ENCODE measurements at regions not wholly inside any gene's neighbourhood (a gene's known extent, or its start where the extent isn't known, plus 50 kb on each side); places are given as distances from the start of the nearest gene placed in this dataset.

- no peak for DNase-seq
Measured at GRCh38 chr3:178042376-178042775, 493.9 kb upstream of the KCNMB2 start.

- no peak for DNase-seq
Measured at GRCh38 chr3:178043084-178043483, 493.2 kb upstream of the KCNMB2 start.

GRCh38 chr3:178044320-178044719, 491.9 kb upstream of the KCNMB2 start:
- DNase-seq, result no peak

GRCh38 chr3:178047496-178047895, 488.7 kb upstream of the KCNMB2 start:
- DNase-seq, result no peak

- DNase-seq, result no peak
Measured at GRCh38 chr3:178048768-178049167, 487.5 kb upstream of the KCNMB2 start.

GRCh38 chr3:178054471-178054870, 481.8 kb upstream of the KCNMB2 start:
- no peak for DNase-seq

- no peak for DNase-seq
Measured at GRCh38 chr3:178055939-178056338, 480.3 kb upstream of the KCNMB2 start.

GRCh38 chr3:178056868-178057267, 479.4 kb upstream of the KCNMB2 start:
- no peak for DNase-seq

GRCh38 chr3:178058629-178059028, 477.6 kb upstream of the KCNMB2 start:
- DNase-seq, result no peak

- no peak for DNase-seq
Measured at GRCh38 chr3:178059119-178059518, 477.1 kb upstream of the KCNMB2 start.

GRCh38 chr3:178059836-178060235, 476.4 kb upstream of the KCNMB2 start:
- no peak for DNase-seq

- DNase-seq, result no peak
Measured at GRCh38 chr3:178060407-178060806, 475.8 kb upstream of the KCNMB2 start.

GRCh38 chr3:178062126-178062525, 474.1 kb upstream of the KCNMB2 start:
- no peak for DNase-seq

- no peak for DNase-seq
Measured at GRCh38 chr3:178063461-178063860, 472.8 kb upstream of the KCNMB2 start.

- DNase-seq, result no peak
Measured at GRCh38 chr3:178067721-178068120, 468.5 kb upstream of the KCNMB2 start.

- DNase-seq, result no peak
Measured at GRCh38 chr3:178072391-178073305, 463.6 kb upstream of the KCNMB2 start.

GRCh38 chr3:178073366-178073765, 462.9 kb upstream of the KCNMB2 start:
- no peak for DNase-seq

- no peak for DNase-seq
Measured at GRCh38 chr3:178075344-178075743, 460.9 kb upstream of the KCNMB2 start.

- no peak for DNase-seq
Measured at GRCh38 chr3:178078953-178079352, 457.3 kb upstream of the KCNMB2 start.

GRCh38 chr3:178079966-178080365, 456.3 kb upstream of the KCNMB2 start:
- DNase-seq, result no peak

- no peak for DNase-seq
Measured at GRCh38 chr3:178082326-178082906, 453.8 kb upstream of the KCNMB2 start.

GRCh38 chr3:178083906-178084866, 452.1 kb upstream of the KCNMB2 start:
- no peak for DNase-seq
